NB4 (cell line): ENCODE measurements at regions not wholly inside any gene's neighbourhood (a gene's known extent, or its start where the extent isn't known, plus 50 kb on each side); places are given as distances from the start of the nearest gene placed in this dataset.

Experiments used
- DNase-seq: peaks from one replicate; pipeline ENCODE4 v3.0.0; 2010; ENCODE audit warnings: low read depth
- H3K4me3 ChIP-seq: one replicate; pipeline ENCODE4 v1.5.1; 2011; ENCODE audit warnings: mild to moderate bottlenecking, low read depth, low read length, moderate library complexity
- MYC ChIP-seq: IDR thresholded peaks from 2 replicates; pipeline ENCODE4 v1.6.1; 2011; ENCODE audit warnings: low read depth, low read length
- POLR2A ChIP-seq: IDR thresholded peaks from 2 replicates; pipeline ENCODE4 v1.6.1; 2011; ENCODE audit warnings: mild to moderate bottlenecking; ENCODE audit not compliant: insufficient read length; ENCODE audit errors: extremely low read depth
- TF ChIP-seq, protein P1 (sequence below): IDR thresholded peaks from one replicate; pipeline ENCODE4 v1.5.1; 2012; ENCODE audit warnings: low read depth, low read length
- TF ChIP-seq, protein P2 (sequence below): IDR thresholded peaks from 2 replicates; pipeline ENCODE4 v1.6.1; 2011; ENCODE audit warnings: low read depth, low read length

DNA sequence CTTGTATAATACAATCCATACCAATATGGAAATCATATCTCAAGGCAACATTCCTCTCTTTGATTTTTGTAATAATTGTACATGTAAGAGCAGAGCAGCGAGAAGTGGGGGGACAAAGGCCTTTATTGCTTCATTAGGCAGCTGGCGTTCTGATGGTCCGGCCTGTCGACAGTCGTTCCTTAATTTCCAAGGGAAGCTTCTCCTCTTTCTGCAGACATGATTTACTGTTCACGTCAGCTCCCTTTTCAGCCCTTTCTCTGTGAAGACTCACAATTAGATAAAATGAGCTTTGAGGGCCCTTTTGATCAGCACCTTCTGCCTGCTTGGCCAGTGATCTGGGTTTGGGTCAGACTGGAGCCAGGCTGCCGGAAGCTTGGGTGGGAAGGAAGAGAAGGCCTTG is 65.6 kb upstream of the CTBP2 start:
- TF ChIP-seq, protein P1, sequence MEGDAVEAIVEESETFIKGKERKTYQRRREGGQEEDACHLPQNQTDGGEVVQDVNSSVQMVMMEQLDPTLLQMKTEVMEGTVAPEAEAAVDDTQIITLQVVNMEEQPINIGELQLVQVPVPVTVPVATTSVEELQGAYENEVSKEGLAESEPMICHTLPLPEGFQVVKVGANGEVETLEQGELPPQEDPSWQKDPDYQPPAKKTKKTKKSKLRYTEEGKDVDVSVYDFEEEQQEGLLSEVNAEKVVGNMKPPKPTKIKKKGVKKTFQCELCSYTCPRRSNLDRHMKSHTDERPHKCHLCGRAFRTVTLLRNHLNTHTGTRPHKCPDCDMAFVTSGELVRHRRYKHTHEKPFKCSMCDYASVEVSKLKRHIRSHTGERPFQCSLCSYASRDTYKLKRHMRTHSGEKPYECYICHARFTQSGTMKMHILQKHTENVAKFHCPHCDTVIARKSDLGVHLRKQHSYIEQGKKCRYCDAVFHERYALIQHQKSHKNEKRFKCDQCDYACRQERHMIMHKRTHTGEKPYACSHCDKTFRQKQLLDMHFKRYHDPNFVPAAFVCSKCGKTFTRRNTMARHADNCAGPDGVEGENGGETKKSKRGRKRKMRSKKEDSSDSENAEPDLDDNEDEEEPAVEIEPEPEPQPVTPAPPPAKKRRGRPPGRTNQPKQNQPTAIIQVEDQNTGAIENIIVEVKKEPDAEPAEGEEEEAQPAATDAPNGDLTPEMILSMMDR: no peak
- no peak for TF ChIP-seq POLR2A
- TF ChIP-seq MYC: no peak
- TF ChIP-seq, protein P2, sequence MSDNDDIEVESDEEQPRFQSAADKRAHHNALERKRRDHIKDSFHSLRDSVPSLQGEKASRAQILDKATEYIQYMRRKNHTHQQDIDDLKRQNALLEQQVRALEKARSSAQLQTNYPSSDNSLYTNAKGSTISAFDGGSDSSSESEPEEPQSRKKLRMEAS: no peak
- DNase-seq: no peak
- no peak overlapping the region for H3K4me3 ChIP-seq

DNA sequence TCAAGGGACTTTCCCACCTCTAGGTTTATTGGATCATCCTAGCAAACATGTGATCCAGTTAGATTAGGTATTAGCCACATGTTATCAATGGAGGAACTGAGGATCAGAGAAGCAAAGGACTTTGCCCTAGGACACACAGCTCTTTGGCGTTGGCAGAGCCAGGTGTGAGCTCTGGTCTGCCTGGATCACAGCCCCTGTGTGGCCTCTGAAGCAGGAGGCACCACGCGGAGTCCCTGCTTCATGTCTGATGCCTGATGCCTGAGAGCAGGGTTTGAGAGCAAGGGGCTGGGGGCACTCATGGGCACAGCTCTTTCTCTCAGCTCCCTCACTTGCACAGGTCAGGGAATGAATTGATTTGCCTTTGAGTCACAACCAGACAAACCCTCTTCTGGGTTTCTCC is 64.7 kb upstream of the CTBP2 start:
- no peak overlapping the region for H3K4me3 ChIP-seq
- TF ChIP-seq MYC: no peak
- TF ChIP-seq, protein P2: no peak
- TF ChIP-seq, protein P1: no peak
- no peak for TF ChIP-seq POLR2A
- no peak for DNase-seq

DNA sequence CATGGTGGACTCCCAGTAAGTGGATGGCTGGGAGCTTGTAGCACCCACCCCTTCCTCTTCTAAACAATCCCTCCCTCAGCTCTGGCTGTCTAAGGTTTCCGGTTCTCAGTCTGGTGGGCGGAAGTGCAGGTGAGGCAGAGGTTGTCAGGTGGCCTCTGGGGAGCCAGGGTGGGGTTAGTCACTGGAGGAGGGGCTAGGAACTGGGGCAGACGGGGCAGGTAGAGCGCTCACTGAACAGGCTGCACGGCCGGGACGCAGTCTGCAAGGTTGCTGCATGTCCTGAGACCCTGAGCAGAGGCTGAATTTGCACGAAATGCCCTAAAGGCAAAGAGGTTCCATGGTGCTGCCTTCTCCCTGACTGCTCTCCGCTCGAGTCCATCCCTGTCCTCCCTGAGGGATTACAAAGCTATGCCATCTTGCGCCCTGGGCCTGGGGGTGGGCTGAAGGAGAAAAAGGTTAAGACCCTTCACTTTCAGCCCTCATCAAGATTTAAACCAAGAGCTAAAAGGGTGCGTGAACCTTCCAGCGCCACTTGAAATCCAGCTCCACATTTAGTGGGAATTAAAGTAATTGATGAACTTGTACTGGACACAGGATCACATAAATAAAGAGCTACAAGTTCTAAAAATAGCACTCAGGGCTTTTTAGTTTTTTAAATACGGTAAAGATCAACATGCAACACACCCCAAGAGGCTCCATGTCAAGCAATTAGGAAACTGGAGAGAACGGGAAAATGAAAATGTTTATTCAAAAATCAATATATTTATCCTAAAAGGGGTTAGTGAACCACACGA is 62.3 kb upstream of the CTBP2 start:
- TF ChIP-seq, protein P1: no peak
- TF ChIP-seq, protein P2: no peak
- TF ChIP-seq MYC: no peak
- no peak for TF ChIP-seq POLR2A
- no peak for DNase-seq
- H3K4me3 ChIP-seq: no peak overlapping the region

DNA sequence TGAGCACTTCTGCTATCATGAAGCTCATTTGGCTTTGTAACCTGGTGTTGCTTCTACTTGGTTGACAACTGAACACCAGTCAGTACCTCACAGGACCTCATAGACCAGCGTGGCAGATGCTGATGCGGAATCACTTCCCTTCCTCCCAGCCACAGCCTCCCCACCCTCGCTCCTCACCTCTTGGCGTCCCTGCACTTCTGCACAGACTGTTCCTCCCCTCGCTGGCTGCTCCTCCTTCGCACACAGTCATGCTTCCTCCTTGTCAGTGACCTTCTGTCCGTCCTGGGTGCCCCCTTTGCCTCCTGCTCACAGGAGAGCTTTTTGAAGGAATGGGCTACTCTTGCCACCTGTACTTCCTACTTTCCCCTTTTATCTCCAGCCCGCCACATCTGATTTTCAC is 61.4 kb upstream of the CTBP2 start:
- DNase-seq: no peak
- no peak for TF ChIP-seq POLR2A
- no peak for TF ChIP-seq MYC
- TF ChIP-seq, protein P1: no peak
- TF ChIP-seq, protein P2: no peak
- no peak overlapping the region for H3K4me3 ChIP-seq

DNA sequence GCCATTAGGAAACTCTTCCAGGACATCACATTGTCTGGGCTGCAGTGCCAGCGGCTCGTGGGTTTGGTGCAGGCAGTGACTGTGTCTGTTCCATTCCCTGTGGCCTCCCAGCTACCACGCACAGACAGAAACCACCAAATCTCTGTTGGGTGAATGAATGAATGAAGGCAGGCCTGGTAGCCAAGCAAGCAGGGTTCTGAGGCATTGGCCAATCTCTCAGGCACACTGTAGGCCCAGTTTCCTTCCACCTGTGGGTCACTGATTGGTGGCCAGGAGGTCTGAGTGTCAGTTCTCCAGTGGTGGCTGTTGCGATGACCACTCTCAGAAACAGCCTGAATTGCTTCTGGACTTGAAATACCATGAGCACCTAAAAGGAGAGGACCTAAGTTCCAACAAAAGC is 59.4 kb upstream of the CTBP2 start:
- no peak for DNase-seq
- TF ChIP-seq, protein P2: no peak
- no peak for TF ChIP-seq POLR2A
- TF ChIP-seq, protein P1: no peak
- no peak for TF ChIP-seq MYC
- H3K4me3 ChIP-seq: no peak overlapping the region

DNA sequence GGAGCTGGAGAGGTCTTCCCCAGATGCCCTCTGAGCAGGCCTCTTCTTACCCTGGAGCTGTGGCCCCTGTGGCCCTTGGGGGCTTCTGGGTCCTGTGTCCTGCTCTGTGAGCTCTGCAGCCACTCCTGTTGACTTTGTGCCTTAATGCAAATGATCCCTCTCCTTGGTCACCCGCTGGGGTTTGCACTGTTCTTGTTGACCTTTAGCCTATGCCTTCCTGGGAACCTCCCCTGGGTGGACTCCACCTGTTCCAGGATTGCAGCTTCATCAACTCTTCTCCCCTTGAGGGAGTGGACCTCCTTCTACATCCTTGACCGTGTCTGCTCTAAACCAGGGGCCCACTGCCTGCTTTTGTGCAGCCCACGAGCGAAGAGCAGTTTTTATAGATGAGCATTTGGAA is 58.6 kb upstream of the CTBP2 start:
- TF ChIP-seq MYC: no peak
- TF ChIP-seq, protein P2: no peak
- no peak for TF ChIP-seq POLR2A
- TF ChIP-seq, protein P1: no peak
- DNase-seq: no peak
- H3K4me3 ChIP-seq: no peak overlapping the region
